ENCODE measurements at regions not wholly inside any gene's neighbourhood (a gene's known extent, or its start where the extent isn't known, plus 50 kb on each side); places are given as distances from the start of the nearest gene placed in this dataset.

GRCh38 chr22:22045571-22046335 lies 63.2 kb upstream of the TOP3B start:
- CTCF ChIA-PET = interaction anchor here (1.3 kb wide), 1 partner anchor 16 kb away, joined by 8 read pairs; no protein-coding TSS in a partner anchor
- Histone ChIP-seq H3K9me3 (ENCODE audit: control insufficient read depth in 1 of 2, insufficient read depth in 1 of 2, low read depth in 1 of 2, low read length in 2 of 2) (no peaks in the 10 kb centered on the region), H3K9ac (ENCODE audit: low read length) (no peak overlapping the region), H3K4me2 (ENCODE audit: low read length) (no peak overlapping the region), H3K27me3 (ENCODE audit: insufficient read depth, low read length) (0 out of 2 replicates have a peak, but pooled peaks cover 4% of the 10 kb centered on the region), H3K36me3 (ENCODE audit: control insufficient read depth in 1 of 2, insufficient read depth in 2 of 2, low read length in 2 of 2) (no peaks in the 10 kb centered on the region), H2AFZ (ENCODE audit: low read depth, low read length, poor library complexity, severe bottlenecking) (no peak overlapping the region), H4K20me1 (ENCODE audit: insufficient read depth) (no peaks in the 10 kb centered on the region), H3K9me2 (ENCODE audit: insufficient read depth) (no peaks in the 10 kb centered on the region), H3K27ac (ENCODE audit: low read depth, low read length) (no peak overlapping the region), H3K79me2 (ENCODE audit: insufficient read depth, low read length) (no peaks in the 10 kb centered on the region), H3K4me3 (replicated peaks in 1 of 2; ENCODE audit: low read depth in 1 of 2, low read length in 2 of 2) (no peak overlapping the region), H3K4me1 (ENCODE audit: control insufficient read depth in 1 of 2, insufficient read depth in 2 of 2, low read length in 2 of 2) (no peaks in the 10 kb centered on the region)
- RAD21 ChIA-PET (ENCODE audit: low non-redundant PET in 1 of 2, low total read pairs in 2 of 2, uncharacterized antibody in 2 of 2, unreplicated experiment in 2 of 2) = no interaction called here
- no peak for DNase-seq (ENCODE audit: low read depth, low spot score)
- intact Hi-C loops (cut with micrococcal nuclease) = no loop called here
- POLR2A ChIA-PET = no interaction called here
- no peak for ATAC-seq
- no peak for TF ChIP-seq RAD21 (IDR thresholded peaks at IDR 0.05; ENCODE audit: low read depth)
- no peak for TF ChIP-seq SP1 (IDR thresholded peaks at IDR 0.05; ENCODE audit: low read depth)
- TF ChIP-seq EGR1 (IDR thresholded peaks at IDR 0.05; ENCODE audit: low read depth) = no peak
- no peak for TF ChIP-seq SRF (IDR thresholded peaks at IDR 0.05; ENCODE audit: low read depth)
- no peak for TF ChIP-seq EZH2phosphoT487 (IDR thresholded peaks at IDR 0.05; ENCODE audit: borderline replicate concordance)
- TF ChIP-seq, protein P1, sequence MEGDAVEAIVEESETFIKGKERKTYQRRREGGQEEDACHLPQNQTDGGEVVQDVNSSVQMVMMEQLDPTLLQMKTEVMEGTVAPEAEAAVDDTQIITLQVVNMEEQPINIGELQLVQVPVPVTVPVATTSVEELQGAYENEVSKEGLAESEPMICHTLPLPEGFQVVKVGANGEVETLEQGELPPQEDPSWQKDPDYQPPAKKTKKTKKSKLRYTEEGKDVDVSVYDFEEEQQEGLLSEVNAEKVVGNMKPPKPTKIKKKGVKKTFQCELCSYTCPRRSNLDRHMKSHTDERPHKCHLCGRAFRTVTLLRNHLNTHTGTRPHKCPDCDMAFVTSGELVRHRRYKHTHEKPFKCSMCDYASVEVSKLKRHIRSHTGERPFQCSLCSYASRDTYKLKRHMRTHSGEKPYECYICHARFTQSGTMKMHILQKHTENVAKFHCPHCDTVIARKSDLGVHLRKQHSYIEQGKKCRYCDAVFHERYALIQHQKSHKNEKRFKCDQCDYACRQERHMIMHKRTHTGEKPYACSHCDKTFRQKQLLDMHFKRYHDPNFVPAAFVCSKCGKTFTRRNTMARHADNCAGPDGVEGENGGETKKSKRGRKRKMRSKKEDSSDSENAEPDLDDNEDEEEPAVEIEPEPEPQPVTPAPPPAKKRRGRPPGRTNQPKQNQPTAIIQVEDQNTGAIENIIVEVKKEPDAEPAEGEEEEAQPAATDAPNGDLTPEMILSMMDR (IDR thresholded peaks at IDR 0.05 in 2 of 3, conservative IDR thresholded peaks at IDR 0.05 in 1 of 3; ENCODE audit: borderline replicate concordance in 1 of 3, insufficient read depth in 1 of 3, low read depth in 2 of 3, low read length in 2 of 3) = no peak
- TF ChIP-seq ELF1 (IDR thresholded peaks at IDR 0.05; ENCODE audit: borderline replicate concordance, low read depth) = no peak
- TF ChIP-seq CEBPB (IDR thresholded peaks at IDR 0.05; ENCODE audit: low read depth) = no peak
- BruUV-seq (replicated peaks) = no TSS peak
